NCI-H146 treated with DMSO at 0.1 percent for 48 hours (cell line): ENCODE measurements at regions not wholly inside any gene's neighbourhood (a gene's known extent, or its start where the extent isn't known, plus 50 kb on each side); places are given as distances from the start of the nearest gene placed in this dataset.
"Not testable (repeated sequence)": the region's sequence is repeated elsewhere in the genome, so short reads cannot be mapped to it uniquely, and the experiment has no call there.

Source experiments
- DNase-seq: peaks from one replicate; lab custom pipeline; 2025; ENCODE audit not compliant: unreplicated experiment; lab: John Stamatoyannopoulos, UW

GRCh38 chr5:83889971-83890745 lies 169.5 kb upstream of the HAPLN1 start:
- peak; percentile 18 for DNase-seq

- no peak for DNase-seq
These were observed 157.5 kb upstream of the HAPLN1 start for GRCh38 chr5:83877911-83878706.

GRCh38 chr5:83871533-83872395 lies 151.1 kb upstream of the HAPLN1 start:
- no peak for DNase-seq

- DNase-seq = no peak
These were observed 145.5 kb upstream of the HAPLN1 start for GRCh38 chr5:83866181-83866580.

GRCh38 chr5:83865579-83865978 lies 144.9 kb upstream of the HAPLN1 start:
- no peak for DNase-seq

GRCh38 chr5:83864652-83865051 lies 144.0 kb upstream of the HAPLN1 start:
- no peak for DNase-seq

- DNase-seq = no peak
These were observed 136.7 kb upstream of the HAPLN1 start for GRCh38 chr5:83857341-83857740.

GRCh38 chr5:83856881-83857280 lies 136.2 kb upstream of the HAPLN1 start:
- DNase-seq = no peak

GRCh38 chr5:83850412-83850811 lies 129.8 kb upstream of the HAPLN1 start:
- DNase-seq = not testable (repeated sequence)

GRCh38 chr5:83848941-83849340 lies 128.3 kb upstream of the HAPLN1 start:
- no peak for DNase-seq

GRCh38 chr5:83846624-83847350 lies 126.1 kb upstream of the HAPLN1 start:
- DNase-seq = no peak

- DNase-seq = no peak
These were observed 123.9 kb upstream of the HAPLN1 start for GRCh38 chr5:83844449-83845068.

GRCh38 chr5:83839788-83840187 lies 119.1 kb upstream of the HAPLN1 start:
- no peak for DNase-seq

GRCh38 chr5:83839256-83839655 lies 118.6 kb upstream of the HAPLN1 start:
- no peak for DNase-seq

- DNase-seq = no peak
These were observed 116.7 kb upstream of the HAPLN1 start for GRCh38 chr5:83837265-83837907.

- no peak for DNase-seq
These were observed 113.7 kb upstream of the HAPLN1 start for GRCh38 chr5:83834306-83834705.

- no peak for DNase-seq
These were observed 111.2 kb upstream of the HAPLN1 start for GRCh38 chr5:83831834-83832233.

- no peak for DNase-seq
These were observed 106.5 kb upstream of the HAPLN1 start for GRCh38 chr5:83827111-83827557.

- no peak for DNase-seq
These were observed 96.9 kb upstream of the HAPLN1 start for GRCh38 chr5:83817591-83817990.

GRCh38 chr5:83815661-83816060 lies 95.0 kb upstream of the HAPLN1 start:
- DNase-seq = no peak
